T-helper 22 cell (primary cell): ENCODE measurements at regions not wholly inside any gene's neighbourhood (a gene's known extent, or its start where the extent isn't known, plus 50 kb on each side); places are given as distances from the start of the nearest gene placed in this dataset.
"Not testable (repeated sequence)": the region's sequence is repeated elsewhere in the genome, so short reads cannot be mapped to it uniquely, and the experiment has no call there.

ENCODE experiments used
- DNase-seq: peaks from one replicate; pipeline ENCODE4 v3.0.0-alpha.2; 2020; ENCODE audit warnings: low read depth

- DNase-seq, result no peak
These were observed 424.5 kb downstream of the SOX2 start for GRCh38 chr3:182136008-182136910.

DNA sequence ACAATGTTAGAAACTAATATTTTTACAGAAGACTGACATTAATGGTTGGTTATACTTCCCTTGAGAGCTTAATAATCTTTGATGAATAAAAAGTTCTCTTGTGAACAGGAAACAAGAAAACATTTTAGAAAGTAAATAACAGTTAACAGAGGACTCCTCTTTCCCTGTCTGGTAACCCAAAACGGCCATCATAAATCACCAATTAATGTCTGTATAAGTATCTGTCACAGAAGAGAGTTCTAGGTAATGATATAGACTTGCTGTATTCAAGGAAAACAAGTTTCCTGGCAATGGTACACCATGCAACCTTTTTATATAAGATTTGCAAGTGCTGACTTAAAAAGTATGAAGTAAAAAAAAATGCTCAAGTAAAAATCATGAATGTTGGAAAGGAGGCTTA lies 426.7 kb downstream of the SOX2 start:
- no peak for DNase-seq

- DNase-seq, result no peak
These were observed 428.1 kb downstream of the SOX2 start for GRCh38 chr3:182139627-182140357.

GRCh38 chr3:182142928-182143327 lies 431.2 kb downstream of the SOX2 start:
- DNase-seq, result no peak

GRCh38 chr3:182143903-182144302 lies 432.2 kb downstream of the SOX2 start:
- no peak for DNase-seq

DNA sequence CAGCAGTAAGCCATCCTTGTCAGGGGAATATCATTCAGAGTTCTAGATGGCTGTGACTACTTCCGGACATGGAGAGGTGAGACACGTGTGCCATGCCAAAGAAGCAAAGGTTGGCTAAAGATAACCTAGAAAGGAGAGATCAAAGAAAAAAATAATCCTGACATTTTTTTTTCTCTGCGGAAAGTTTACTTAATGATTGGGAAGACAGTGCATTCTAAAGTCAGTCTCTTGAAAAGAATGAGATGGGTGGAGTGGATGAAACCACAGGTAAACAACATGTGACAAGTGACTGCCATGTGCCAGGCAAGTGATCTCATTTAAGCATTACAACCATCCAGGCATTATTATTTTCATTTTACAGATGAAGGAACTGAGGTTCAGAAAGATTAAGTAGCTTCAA lies 436.6 kb downstream of the SOX2 start:
- DNase-seq, result no peak

DNA sequence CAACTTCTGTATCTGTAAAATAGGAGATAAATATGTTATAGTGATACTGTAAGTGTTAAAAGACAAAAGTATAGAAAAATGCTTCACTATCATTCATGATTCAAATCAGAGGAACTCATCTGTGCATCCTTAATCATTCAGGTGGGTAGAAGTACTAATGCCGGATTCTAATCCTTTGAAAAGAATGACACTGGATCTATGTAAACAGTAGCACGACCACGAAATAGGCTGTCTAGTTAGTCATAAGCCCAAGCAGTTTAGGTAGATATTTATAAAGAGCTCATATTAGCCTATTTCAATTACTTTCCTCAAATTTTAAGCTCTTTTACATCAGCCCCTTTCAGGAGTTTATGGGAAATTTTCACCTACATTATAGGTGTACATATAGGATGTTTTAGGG lies 437.9 kb downstream of the SOX2 start:
- DNase-seq, result no peak

DNA sequence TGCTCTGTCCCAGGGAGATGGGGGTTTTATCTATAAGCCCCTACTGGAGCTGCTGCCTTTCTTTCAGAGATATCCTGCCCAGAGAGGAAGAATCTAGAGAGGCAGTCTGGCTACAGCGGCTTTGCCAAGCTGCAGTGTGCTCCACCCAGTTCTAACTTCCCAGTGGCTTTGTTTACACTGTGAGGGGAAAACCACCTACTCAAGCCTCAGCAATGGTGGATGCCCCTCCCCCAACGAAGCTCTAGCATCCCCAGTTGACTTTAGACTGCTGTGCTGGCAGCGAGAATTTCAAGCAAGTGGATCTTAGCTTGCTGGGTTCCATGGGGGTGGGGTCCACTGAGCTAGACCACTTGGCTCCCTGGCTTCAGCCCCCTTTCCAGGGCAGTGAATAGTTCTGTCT lies 444.6 kb downstream of the SOX2 start:
- not testable (repeated sequence) for DNase-seq

DNA sequence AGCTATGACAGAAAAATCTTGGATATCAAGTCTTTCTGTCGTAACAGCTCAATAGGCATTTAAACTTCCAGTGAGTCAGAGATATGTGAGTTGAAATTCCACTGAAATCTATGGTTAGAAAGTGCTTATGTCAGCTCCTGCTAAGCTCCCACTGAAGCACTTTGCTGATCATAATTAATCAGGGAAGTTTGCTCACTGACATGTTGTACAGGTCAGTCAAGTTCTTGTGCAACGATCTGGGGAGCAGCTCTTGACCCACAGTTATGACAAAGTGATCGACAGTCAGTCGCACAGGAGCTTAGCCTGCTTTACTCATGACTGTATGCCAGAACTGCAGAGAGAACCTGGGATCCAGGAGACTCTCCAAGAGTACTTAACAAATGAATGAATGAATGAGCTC lies 453.5 kb downstream of the SOX2 start:
- DNase-seq, result no peak

DNA sequence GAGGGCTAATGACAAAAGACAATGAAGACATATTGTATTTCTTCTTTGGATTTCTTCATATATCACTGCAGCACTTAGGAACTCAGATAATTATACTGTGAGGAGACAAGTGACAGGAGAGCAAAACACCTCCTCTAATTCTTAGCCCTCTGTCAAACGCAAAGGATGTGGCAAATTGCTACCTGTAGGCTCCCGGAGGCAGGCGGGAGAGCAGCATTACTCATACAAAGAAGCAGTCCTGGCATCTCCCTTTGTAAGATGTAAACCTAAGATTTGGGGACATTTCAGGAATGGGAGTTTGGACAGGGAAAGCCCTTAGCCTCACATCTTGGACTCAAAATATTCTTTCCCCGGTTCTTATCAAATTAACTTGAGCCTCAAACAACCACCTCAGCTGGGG lies 460.8 kb downstream of the SOX2 start:
- no peak for DNase-seq

- DNase-seq, result no peak
These were observed 466.9 kb downstream of the SOX2 start for GRCh38 chr3:182178488-182179200.

GRCh38 chr3:182179631-182180030 lies 467.9 kb downstream of the SOX2 start:
- no peak for DNase-seq

GRCh38 chr3:182180654-182181385 lies 469.1 kb downstream of the SOX2 start:
- no peak for DNase-seq

- DNase-seq, result no peak
These were observed 470.8 kb downstream of the SOX2 start for GRCh38 chr3:182182531-182182968.

GRCh38 chr3:182183716-182184430 lies 472.1 kb downstream of the SOX2 start:
- no peak for DNase-seq

- DNase-seq, result no peak
These were observed 473.6 kb downstream of the SOX2 start for GRCh38 chr3:182185313-182185712.

GRCh38 chr3:182190056-182190455 lies 478.3 kb downstream of the SOX2 start:
- DNase-seq, result no peak

DNA sequence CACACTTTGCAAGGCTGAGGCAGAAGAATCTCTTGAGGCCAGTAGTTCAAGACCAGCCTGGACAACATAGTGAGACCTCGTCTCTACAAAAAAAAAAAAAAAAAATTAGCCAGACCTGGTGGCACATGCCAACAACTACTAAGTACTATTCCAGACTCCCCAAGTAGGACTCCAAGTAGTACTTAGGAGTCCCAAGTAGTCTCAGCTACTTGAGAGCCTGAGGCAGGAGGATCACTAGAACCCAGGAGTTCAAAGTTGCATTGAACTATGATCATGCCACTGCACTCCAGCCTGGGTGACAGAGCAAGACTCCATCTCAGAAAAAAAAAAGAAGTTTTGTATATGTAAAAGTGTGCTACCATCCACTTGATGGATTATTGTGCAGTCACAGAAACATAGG lies 486.6 kb downstream of the SOX2 start:
- no peak for DNase-seq

DNA sequence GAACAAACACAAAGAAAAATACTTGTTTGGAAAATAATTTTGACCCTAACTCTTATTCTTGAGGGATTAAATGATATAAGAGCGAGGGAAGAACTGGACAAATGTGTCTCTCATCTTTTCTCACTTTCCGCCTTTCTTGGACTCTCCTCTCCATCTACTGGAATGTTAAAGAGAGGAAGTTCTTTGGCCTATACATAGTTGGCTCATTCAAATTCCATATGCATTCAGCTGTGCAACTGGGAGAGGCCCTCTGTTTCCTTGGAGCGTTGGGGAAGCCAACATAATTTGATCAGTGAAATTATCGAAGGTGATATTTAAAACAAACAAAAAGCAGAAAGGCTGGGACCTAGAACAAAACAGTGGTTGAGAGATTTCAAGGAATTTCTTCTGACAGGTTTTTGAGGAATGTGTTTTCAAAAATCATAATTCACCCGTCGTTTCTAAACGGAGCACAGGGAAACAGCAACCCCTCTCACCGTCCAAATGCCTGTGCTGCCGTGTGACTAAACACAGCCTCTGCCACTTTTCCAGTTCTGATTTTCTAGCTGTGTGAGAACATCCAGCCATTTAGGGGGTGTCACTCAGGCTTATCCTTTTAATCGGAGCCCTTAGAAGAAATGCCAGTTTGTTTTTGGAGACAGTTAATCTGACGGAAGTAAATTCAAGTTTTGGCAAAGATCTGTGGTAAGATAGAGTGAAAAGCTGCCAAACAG lies 489.9 kb downstream of the SOX2 start:
- DNase-seq, result no peak

GRCh38 chr3:182212479-182213076 lies 500.9 kb downstream of the SOX2 start:
- no peak for DNase-seq
